ENCODE measurements at regions not wholly inside any gene's neighbourhood (a gene's known extent, or its start where the extent isn't known, plus 50 kb on each side); places are given as distances from the start of the nearest gene placed in this dataset.
"Not testable (repeated sequence)": the region's sequence is repeated elsewhere in the genome, so short reads cannot be mapped to it uniquely, and the experiment has no call there.

- TF ChIP-seq CTCF (IDR thresholded peaks at IDR 0.05; ENCODE audit: low read depth, low read length, poor library complexity, severe bottlenecking) = no peak
- TF ChIP-seq EZH2phosphoT487 (IDR thresholded peaks at IDR 0.05; ENCODE audit: borderline replicate concordance, low read length) = no peak
- Histone ChIP-seq H3K27me3 (ENCODE audit: control insufficient read depth, low read length) (no peaks in the 10 kb centered on the region), H3K4me1 (ENCODE audit: control insufficient read depth, low read length) (no peaks in the 10 kb centered on the region), H3K9me3 (ENCODE audit: control insufficient read depth, insufficient read depth, low read length) (no peaks in the 10 kb centered on the region), H3K27ac (ENCODE audit: low read depth, low read length) (no peak overlapping the region), H3K4me3 (ENCODE audit: low read length) (no peak overlapping the region), H3K4me2 (ENCODE audit: low read length) (no peak overlapping the region), H3K36me3 (ENCODE audit: control insufficient read depth, low read length) (no peaks in the 10 kb centered on the region), H3F3A (ENCODE audit: control insufficient read depth, insufficient read depth) (no peaks in the 10 kb centered on the region), H3K79me2 (ENCODE audit: control insufficient read depth, low read length) (no peaks in the 10 kb centered on the region), H4K20me1 (ENCODE audit: control insufficient read depth, insufficient read depth, low read depth, low read length) (no peaks in the 10 kb centered on the region), H3K9me2 (replicated peaks; ENCODE audit: control insufficient read depth, low read length) (no peaks in the 10 kb centered on the region)
These were observed 181.8 kb upstream of the GCFC2 start for GRCh38 chr2:75892490-75892889.

- Histone ChIP-seq H3K27me3 (ENCODE audit: control insufficient read depth, low read length) (no peaks in the 10 kb centered on the region), H3K4me3 (ENCODE audit: low read length) (no peak overlapping the region), H3K9me3 (ENCODE audit: control insufficient read depth, insufficient read depth, low read length) (no peaks in the 10 kb centered on the region), H3K4me1 (ENCODE audit: control insufficient read depth, low read length) (no peaks in the 10 kb centered on the region), H3K36me3 (ENCODE audit: control insufficient read depth, low read length) (no peaks in the 10 kb centered on the region), H3F3A (ENCODE audit: control insufficient read depth, insufficient read depth) (no peaks in the 10 kb centered on the region), H3K27ac (ENCODE audit: low read depth, low read length) (no peak overlapping the region), H3K4me2 (ENCODE audit: low read length) (no peak overlapping the region), H3K79me2 (ENCODE audit: control insufficient read depth, low read length) (no peaks in the 10 kb centered on the region), H3K9me2 (replicated peaks; ENCODE audit: control insufficient read depth, low read length) (no peaks in the 10 kb centered on the region), H4K20me1 (ENCODE audit: control insufficient read depth, insufficient read depth, low read depth, low read length) (no peaks in the 10 kb centered on the region)
- TF ChIP-seq CTCF (IDR thresholded peaks at IDR 0.05; ENCODE audit: low read depth, low read length, poor library complexity, severe bottlenecking) = no peak
- TF ChIP-seq EZH2phosphoT487 (IDR thresholded peaks at IDR 0.05; ENCODE audit: borderline replicate concordance, low read length) = no peak
These were observed 171.8 kb upstream of the GCFC2 start for GRCh38 chr2:75882530-75882929.

GRCh38 chr2:75875606-75876005 is 164.9 kb upstream of the GCFC2 start:
- H3K79me2 ChIP-seq (ENCODE audit: control insufficient read depth, low read length); H3K4me2 ChIP-seq (ENCODE audit: low read length); H3K27me3 ChIP-seq (ENCODE audit: control insufficient read depth, low read length); H3K9me2 ChIP-seq (replicated peaks; ENCODE audit: control insufficient read depth, low read length); H3K4me1 ChIP-seq (ENCODE audit: control insufficient read depth, low read length); H3K36me3 ChIP-seq (ENCODE audit: control insufficient read depth, low read length); H3K9me3 ChIP-seq (ENCODE audit: control insufficient read depth, insufficient read depth, low read length); H3K27ac ChIP-seq (ENCODE audit: low read depth, low read length); H3F3A ChIP-seq (ENCODE audit: control insufficient read depth, insufficient read depth); H3K4me3 ChIP-seq (ENCODE audit: low read length); H4K20me1 ChIP-seq (ENCODE audit: control insufficient read depth, insufficient read depth, low read depth, low read length): not testable (repeated sequence)

GRCh38 chr2:75871762-75872614 is 161.3 kb upstream of the GCFC2 start:
- H3K4me2 ChIP-seq (ENCODE audit: low read length); H3K27ac ChIP-seq (ENCODE audit: low read depth, low read length); H3F3A ChIP-seq (ENCODE audit: control insufficient read depth, insufficient read depth); H3K27me3 ChIP-seq (ENCODE audit: control insufficient read depth, low read length); H3K36me3 ChIP-seq (ENCODE audit: control insufficient read depth, low read length); H3K9me3 ChIP-seq (ENCODE audit: control insufficient read depth, insufficient read depth, low read length); H3K4me3 ChIP-seq (ENCODE audit: low read length); H4K20me1 ChIP-seq (ENCODE audit: control insufficient read depth, insufficient read depth, low read depth, low read length); H3K4me1 ChIP-seq (ENCODE audit: control insufficient read depth, low read length); H3K79me2 ChIP-seq (ENCODE audit: control insufficient read depth, low read length); H3K9me2 ChIP-seq (replicated peaks; ENCODE audit: control insufficient read depth, low read length): not testable (repeated sequence)
